ENCODE measurements at regions not wholly inside any gene's neighbourhood (a gene's known extent, or its start where the extent isn't known, plus 50 kb on each side); places are given as distances from the start of the nearest gene placed in this dataset.

DNA sequence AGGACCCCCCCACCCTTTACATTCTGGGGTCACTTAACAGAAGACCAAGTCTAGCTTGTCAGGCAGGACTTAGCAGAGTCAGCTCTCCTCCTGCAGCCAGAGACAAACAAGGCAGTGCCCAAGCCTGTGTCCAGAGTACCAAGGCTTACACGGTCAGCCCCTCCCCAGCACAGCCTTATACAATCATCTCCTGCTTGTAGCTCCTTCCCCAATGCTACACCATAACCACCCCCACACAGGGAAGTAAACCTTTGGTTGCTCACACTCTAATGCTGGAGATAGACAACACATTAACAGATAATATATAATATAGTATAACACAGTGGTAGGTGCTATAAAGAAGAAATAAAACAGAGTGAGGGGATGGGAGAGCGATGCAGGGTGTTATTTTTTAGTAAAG lies 175.4 kb upstream of the PWP1 start:
- 70 to 81% methylated on average over 2 of the region's 2 CpGs for WGBS, 2 donors
- Histone ChIP-seq H3K4me1 (ENCODE audit: control insufficient read depth in 5 of 5, insufficient read depth in 5 of 5, low read length in 5 of 5) (peaks cover 0 to 6% (median 3%) of the 10 kb centered on the region in 5 donors), H3K9me3 (ENCODE audit: control insufficient read depth in 4 of 4, insufficient read depth in 3 of 4, low read length in 3 of 4) (peaks cover 0 to 1% (median 0%) of the 10 kb centered on the region in 4 donors), H3K36me3 (ENCODE audit: control insufficient read depth in 4 of 4, insufficient read depth in 4 of 4, low read length in 4 of 4) (no peaks in the 10 kb centered on the region), H3K4me3 (no peak overlapping the region), H3K27me3 (ENCODE audit: control insufficient read depth in 3 of 3, insufficient read depth in 3 of 3, low read length in 2 of 3) (peaks cover 0 to 2% (median 0%) of the 10 kb centered on the region in 3 donors), H3K9ac (ENCODE audit: insufficient read depth in 1 of 2, low read length in 2 of 2) (no peak overlapping the region), H3K27ac (ENCODE audit: low read depth in 1 of 2, low read length in 1 of 2) (no peak overlapping the region)
- ATAC-seq (ENCODE audit: insufficient read depth, low FRiP score) (no peak), DNase-seq (no peak)
- TF ChIP-seq, protein P1, sequence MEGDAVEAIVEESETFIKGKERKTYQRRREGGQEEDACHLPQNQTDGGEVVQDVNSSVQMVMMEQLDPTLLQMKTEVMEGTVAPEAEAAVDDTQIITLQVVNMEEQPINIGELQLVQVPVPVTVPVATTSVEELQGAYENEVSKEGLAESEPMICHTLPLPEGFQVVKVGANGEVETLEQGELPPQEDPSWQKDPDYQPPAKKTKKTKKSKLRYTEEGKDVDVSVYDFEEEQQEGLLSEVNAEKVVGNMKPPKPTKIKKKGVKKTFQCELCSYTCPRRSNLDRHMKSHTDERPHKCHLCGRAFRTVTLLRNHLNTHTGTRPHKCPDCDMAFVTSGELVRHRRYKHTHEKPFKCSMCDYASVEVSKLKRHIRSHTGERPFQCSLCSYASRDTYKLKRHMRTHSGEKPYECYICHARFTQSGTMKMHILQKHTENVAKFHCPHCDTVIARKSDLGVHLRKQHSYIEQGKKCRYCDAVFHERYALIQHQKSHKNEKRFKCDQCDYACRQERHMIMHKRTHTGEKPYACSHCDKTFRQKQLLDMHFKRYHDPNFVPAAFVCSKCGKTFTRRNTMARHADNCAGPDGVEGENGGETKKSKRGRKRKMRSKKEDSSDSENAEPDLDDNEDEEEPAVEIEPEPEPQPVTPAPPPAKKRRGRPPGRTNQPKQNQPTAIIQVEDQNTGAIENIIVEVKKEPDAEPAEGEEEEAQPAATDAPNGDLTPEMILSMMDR (IDR thresholded peaks at IDR 0.05; ENCODE audit: control extremely low read depth, extremely low read depth), result no peak

DNA sequence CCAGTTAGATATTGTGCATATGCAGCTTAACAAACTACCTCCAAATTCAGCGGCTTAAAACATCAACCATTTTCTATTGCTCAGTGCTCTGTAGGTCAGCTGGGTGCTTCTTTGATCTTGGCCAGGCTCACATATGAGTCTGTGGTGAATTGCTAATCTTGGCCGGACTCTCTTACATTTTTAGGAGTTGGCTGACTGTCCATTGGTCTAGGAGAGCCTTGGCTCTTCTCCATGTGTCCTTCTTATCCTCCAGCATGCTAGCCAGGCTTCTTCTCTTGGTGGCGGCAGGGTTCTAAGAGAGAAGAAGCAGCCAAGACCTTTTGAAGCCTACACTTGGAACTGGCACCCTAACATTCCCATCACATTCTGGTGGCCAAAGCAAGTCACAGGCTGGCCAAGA lies 174.3 kb upstream of the PWP1 start:
- TF ChIP-seq, protein P1 (IDR thresholded peaks at IDR 0.05; ENCODE audit: control extremely low read depth, extremely low read depth), result no peak
- Histone ChIP-seq H3K4me3 (no peak overlapping the region), H3K9me3 (ENCODE audit: control insufficient read depth in 4 of 4, insufficient read depth in 3 of 4, low read length in 3 of 4) (peaks cover 0 to 1% (median 0%) of the 10 kb centered on the region in 4 donors), H3K4me1 (ENCODE audit: control insufficient read depth in 5 of 5, insufficient read depth in 5 of 5, low read length in 5 of 5) (peaks cover 0 to 6% (median 3%) of the 10 kb centered on the region in 5 donors), H3K36me3 (ENCODE audit: control insufficient read depth in 4 of 4, insufficient read depth in 4 of 4, low read length in 4 of 4) (no peaks in the 10 kb centered on the region), H3K27ac (ENCODE audit: low read depth in 1 of 2, low read length in 1 of 2) (no peak overlapping the region), H3K27me3 (ENCODE audit: control insufficient read depth in 3 of 3, insufficient read depth in 3 of 3, low read length in 2 of 3) (peaks cover 0 to 2% (median 0%) of the 10 kb centered on the region in 3 donors), H3K9ac (ENCODE audit: insufficient read depth in 1 of 2, low read length in 2 of 2) (no peak overlapping the region)
- ATAC-seq (ENCODE audit: insufficient read depth, low FRiP score) (no peak), DNase-seq (peak in 1 of 3 donors; percentile 42)
- 76 to 86% methylated on average over 3 of the region's 3 CpGs for WGBS, 2 donors

DNA sequence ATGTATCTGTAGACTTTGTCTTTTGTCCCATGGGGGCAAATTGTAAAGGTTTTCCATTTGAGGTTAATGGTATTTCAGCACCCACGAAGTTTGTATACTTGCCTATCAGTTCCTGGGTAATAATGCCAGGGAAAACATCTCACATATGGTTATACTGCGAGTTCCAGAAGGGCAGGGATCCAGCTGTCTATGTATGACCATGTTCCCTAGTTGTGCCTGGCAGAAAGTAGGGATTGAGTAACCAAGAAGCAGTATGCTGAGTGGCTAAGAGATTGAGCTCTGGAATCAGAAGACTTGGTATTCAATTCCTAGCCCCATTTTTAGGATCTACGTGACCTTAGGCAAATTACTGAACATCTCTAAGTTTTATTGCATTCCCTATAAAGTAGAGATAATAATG lies 173.2 kb upstream of the PWP1 start:
- H3K4me3 ChIP-seq, result no peak overlapping the region
- ATAC-seq (ENCODE audit: insufficient read depth, low FRiP score) (no peak), DNase-seq (peak in 2 of 3 donors; percentile 9 to 25)
- no peak overlapping the region for H3K27ac ChIP-seq (ENCODE audit: low read depth in 1 of 2, low read length in 1 of 2)
- peaks cover 0 to 1% (median 0%) of the 10 kb centered on the region in 4 donors for H3K9me3 ChIP-seq (ENCODE audit: control insufficient read depth in 4 of 4, insufficient read depth in 3 of 4, low read length in 3 of 4)
- no peak overlapping the region for H3K9ac ChIP-seq (ENCODE audit: insufficient read depth in 1 of 2, low read length in 2 of 2)
- TF ChIP-seq, protein P1 (IDR thresholded peaks at IDR 0.05; ENCODE audit: control extremely low read depth, extremely low read depth), result no peak
- H3K4me1 ChIP-seq (ENCODE audit: control insufficient read depth in 5 of 5, insufficient read depth in 5 of 5, low read length in 5 of 5), result peaks cover 0 to 6% (median 3%) of the 10 kb centered on the region in 5 donors
- H3K36me3 ChIP-seq (ENCODE audit: control insufficient read depth in 4 of 4, insufficient read depth in 4 of 4, low read length in 4 of 4), result no peaks in the 10 kb centered on the region
- WGBS, 2 donors, result 61 to 79% methylated on average over 3 of the region's 3 CpGs
- peaks cover 0 to 2% (median 0%) of the 10 kb centered on the region in 3 donors for H3K27me3 ChIP-seq (ENCODE audit: control insufficient read depth in 3 of 3, insufficient read depth in 3 of 3, low read length in 2 of 3)

DNA sequence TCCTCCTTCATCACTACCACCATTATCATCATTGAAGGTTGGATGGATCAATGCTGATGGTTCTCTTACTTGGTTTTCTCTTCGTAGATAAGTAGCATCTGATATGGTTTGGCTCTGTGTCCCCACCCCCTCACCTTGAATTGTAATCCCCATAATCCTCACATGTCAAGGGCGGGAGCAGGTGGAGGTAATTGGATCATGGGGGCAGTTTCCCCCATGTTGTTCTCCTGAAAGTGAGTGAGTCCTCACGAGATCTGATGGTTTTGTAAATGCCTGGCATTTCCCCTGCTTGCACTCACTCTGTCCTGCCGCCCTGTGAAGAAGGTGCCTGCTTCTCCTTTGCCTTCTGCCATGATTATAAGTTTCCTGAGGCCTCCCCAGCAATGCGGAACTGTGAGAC lies 172.4 kb upstream of the PWP1 start:
- H3K27me3 ChIP-seq (ENCODE audit: control insufficient read depth in 3 of 3, insufficient read depth in 3 of 3, low read length in 2 of 3), result peaks cover 0 to 2% (median 0%) of the 10 kb centered on the region in 3 donors
- ATAC-seq (ENCODE audit: insufficient read depth, low FRiP score) (no peak), DNase-seq (no peak)
- no peak overlapping the region for H3K4me3 ChIP-seq
- 65 to 78% methylated on average over 5 of the region's 5 CpGs for WGBS, 2 donors
- no peaks in the 10 kb centered on the region for H3K9me3 ChIP-seq (ENCODE audit: control insufficient read depth in 4 of 4, insufficient read depth in 3 of 4, low read length in 3 of 4)
- H3K9ac ChIP-seq (ENCODE audit: insufficient read depth in 1 of 2, low read length in 2 of 2), result no peak overlapping the region
- H3K4me1 ChIP-seq (ENCODE audit: control insufficient read depth in 5 of 5, insufficient read depth in 5 of 5, low read length in 5 of 5), result peaks cover 0 to 6% (median 3%) of the 10 kb centered on the region in 5 donors
- H3K36me3 ChIP-seq (ENCODE audit: control insufficient read depth in 4 of 4, insufficient read depth in 4 of 4, low read length in 4 of 4), result no peaks in the 10 kb centered on the region
- TF ChIP-seq, protein P1 (IDR thresholded peaks at IDR 0.05; ENCODE audit: control extremely low read depth, extremely low read depth), result no peak
- no peak overlapping the region for H3K27ac ChIP-seq (ENCODE audit: low read depth in 1 of 2, low read length in 1 of 2)

Data from lung (tissue), 11 donors.